Right lobe of liver (tissue), 4 donors: ENCODE measurements at regions not wholly inside any gene's neighbourhood (a gene's known extent, or its start where the extent isn't known, plus 50 kb on each side); places are given as distances from the start of the nearest gene placed in this dataset.

Experiments used
- POLR2A ChIP-seq: fragments of 450-650 bp; IDR thresholded peaks from one replicate; pipeline ENCODE4 v1.6.1; 2017; ENCODE audit warnings: antibody characterized with exemption, mild to moderate bottlenecking
- TF ChIP-seq, protein P1 (sequence below), 4 donors: fragments of 200-600 bp in 3 of 4; fragments of 450-650 bp in 1 of 4; IDR thresholded peaks; one replicate each; pipeline versions ENCODE4 v1.5.1 to v1.8.0; 2016 to 2022; ENCODE audit warnings: antibody characterized with exemption in 4 of 4, mild to moderate bottlenecking in 2 of 4
- donor health status: DM: no; HTN: no; CAD: no.
- donor health status: DM: no; HTN: no; CAD: no.
- donor health status: DM: no; HTN: yes; CAD: no.

DNA sequence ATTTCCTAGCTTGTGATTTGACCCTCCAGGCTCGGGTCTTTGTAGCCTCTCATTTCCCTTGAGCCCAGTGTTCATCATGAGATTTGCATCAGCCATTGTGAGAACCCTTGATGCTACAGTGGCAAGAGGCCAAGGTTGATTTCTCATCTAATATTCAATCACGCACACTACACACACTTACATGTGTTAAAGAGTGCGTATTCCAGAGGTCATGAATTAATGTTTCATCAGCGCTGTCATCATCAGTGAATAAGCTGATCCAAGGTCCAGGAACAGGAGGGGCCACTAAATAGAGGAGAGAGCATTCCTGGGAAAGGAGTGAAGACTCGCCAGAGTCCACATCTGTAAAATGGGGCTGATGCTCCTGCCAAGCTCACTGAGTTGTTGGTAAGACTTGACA is 276.1 kb upstream of the SIX2 start:
- TF ChIP-seq, protein P1, sequence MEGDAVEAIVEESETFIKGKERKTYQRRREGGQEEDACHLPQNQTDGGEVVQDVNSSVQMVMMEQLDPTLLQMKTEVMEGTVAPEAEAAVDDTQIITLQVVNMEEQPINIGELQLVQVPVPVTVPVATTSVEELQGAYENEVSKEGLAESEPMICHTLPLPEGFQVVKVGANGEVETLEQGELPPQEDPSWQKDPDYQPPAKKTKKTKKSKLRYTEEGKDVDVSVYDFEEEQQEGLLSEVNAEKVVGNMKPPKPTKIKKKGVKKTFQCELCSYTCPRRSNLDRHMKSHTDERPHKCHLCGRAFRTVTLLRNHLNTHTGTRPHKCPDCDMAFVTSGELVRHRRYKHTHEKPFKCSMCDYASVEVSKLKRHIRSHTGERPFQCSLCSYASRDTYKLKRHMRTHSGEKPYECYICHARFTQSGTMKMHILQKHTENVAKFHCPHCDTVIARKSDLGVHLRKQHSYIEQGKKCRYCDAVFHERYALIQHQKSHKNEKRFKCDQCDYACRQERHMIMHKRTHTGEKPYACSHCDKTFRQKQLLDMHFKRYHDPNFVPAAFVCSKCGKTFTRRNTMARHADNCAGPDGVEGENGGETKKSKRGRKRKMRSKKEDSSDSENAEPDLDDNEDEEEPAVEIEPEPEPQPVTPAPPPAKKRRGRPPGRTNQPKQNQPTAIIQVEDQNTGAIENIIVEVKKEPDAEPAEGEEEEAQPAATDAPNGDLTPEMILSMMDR (IDR thresholded peaks at IDR 0.05), result no peak
- TF ChIP-seq POLR2A, result no peak
